ENCODE measurements at regions not wholly inside any gene's neighbourhood (a gene's known extent, or its start where the extent isn't known, plus 50 kb on each side); places are given as distances from the start of the nearest gene placed in this dataset.

DNA sequence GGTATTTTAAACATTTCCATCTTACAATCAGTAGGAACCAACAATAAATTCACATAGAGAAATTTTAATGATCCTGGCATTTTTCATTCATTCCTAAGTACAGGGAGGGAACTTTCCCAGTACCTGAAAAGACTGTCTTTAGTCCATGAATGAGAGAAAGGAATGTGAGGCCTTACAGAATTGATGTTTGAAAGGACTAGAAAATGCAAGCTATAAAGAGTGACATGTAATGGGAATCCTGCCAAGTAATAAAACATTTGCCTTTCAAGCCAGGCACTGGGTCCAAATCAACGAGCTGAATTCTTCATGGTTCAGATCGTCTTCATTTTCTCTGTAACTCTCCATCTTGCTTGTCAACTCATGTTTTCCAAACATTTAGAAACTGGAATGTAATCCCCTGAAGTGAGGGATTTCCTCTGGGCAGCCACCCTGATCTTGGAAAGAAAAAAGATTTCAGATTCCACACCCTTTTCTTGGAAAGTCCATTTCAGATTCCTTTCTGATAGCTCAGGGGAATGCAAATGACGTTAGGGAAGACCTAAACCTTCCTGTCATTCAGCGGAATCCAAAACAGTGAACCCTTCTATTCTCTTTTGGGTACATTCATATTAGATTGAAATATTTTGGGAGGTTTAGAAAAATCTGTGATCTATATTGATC, 315.8 kb downstream of the SH3GL2 start:
- DNase-seq: no peak

DNA sequence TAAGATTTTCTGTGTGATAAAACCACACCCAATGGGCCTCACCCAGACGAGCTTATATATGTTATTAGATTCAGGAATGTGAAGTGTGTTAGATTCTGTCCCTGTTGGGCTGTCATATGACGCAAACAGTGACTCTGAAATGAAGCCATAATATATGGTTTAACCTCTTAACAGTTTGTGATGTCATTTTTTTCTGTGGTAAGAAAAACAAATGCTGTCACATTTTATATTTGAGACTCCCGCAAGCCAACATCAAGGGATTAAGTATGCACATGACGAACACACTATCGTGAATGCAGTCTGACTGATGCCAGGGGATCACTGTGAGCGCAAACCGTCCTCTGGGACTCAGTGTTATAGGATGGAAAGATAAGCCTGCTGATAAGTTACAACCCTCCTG, 321.7 kb downstream of the SH3GL2 start:
- DNase-seq: no peak

DNA sequence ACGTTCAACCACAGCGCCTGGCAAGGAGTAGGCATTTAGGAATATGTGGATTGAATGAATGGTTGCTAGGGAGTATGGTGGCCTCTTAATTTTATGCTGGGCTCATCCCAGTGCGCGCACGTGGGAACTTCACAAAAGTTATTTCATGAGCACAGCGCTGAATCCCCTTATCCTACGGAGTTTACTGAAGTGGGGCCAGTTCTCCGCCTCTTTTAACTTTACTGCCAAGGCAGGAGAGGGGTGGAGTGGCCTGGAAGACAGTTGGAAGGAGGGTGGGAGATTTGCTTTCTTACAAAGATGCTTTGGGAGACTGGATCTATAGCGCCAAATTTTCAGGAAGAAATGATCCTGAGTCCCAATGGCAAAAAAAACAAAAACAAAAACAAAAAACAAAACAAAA, 326.5 kb downstream of the SH3GL2 start:
- DNase-seq: no peak

DNA sequence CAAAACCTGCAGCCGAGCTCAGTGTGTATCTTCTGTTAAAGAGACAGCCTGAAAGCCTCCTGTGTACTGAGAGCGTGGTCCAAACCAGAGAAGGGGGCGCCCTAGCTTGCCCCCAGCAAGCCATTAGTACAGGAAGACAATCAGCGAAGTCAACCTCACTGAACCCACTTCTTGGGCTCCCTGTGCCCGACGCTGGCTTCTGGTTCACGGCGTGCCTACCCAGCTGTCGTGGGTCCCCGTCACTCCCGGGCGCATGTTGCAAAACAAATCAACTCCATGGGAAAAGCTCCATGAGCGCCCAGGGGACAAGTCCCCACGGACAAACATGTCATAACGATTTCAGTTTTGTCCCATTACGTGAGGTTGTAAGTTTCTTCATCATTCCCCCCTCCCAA, 326.9 kb downstream of the SH3GL2 start:
- DNase-seq: no peak

DNA sequence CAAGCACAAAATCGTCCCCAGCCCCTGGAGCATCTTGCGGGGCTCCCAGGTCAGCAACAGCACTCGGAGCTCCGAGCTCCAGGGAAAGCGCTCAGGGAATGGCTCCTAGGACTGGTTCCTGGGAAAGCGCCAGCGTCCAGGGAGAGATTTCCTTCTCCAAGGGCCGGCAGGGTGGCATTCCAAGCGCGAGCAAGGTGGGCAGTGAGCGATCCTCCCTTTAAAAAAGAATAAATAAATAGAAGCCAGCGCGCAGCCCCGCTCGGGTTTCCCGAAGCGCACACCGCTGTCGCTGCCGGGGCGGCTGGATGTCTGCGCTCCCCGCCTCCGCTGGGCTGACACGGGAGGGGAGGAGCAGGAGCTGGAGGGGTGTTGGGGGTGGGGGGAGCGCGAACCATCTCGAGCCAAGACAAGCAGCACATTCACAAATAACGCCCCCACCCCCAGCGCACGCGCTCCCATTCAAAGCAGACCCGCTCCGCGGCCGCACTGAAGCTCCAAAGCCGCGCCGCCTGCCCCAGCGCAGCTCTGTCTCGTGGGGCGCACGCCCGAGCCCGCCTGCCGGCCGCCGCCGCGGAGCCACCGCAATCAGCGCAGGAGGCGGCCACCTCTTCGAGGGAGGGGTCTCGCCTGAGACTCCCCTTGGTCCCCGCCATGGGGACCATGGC, 327.4 kb downstream of the SH3GL2 start:
- DNase-seq: no peak

DNA sequence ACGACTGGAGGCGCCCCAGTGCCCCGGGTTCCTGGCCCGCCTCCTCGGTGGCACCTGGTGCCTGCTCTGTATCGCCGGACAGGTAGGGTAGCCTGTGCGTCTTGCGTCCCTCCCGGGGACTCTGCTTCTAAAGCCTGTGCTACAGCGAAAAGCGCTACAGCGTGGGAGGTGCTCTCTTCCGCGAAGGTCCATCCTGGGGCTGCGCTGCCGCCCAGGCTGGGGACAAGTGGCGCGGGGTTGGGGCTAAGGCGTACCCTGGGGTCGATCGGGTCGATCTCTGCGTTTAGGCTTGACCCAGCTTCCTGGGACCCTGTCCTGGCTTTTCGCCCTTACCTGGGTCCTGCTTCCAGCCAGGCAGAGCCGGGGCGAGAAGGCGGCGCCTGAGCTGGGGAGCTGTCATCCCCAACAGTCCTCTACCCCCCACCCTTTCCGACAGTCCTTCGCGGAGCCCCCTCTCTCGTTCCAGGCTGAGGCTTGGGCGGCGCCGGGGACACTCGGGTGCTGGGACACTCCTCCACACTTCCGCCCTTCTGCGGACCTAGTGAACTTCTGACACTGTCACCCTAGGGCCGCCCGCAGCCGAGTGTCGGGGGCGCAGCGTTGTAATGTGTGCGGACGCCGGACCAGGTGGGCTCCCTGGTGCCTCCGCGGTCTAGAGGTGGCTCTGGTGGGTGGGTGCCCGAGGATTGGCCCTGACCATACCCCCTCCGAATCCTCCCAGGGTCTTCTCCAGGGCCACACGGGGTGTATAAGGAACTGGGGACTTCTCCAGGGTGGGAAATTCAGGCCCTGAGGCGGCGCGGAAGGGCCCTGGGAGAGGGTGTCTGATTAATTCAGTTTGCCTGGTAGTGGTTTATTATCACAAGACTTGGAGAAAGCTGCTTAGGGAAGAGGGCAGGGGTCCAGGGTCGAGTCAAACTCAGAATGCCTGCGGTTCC, 328.2 kb downstream of the SH3GL2 start:
- no peak for DNase-seq

DNA sequence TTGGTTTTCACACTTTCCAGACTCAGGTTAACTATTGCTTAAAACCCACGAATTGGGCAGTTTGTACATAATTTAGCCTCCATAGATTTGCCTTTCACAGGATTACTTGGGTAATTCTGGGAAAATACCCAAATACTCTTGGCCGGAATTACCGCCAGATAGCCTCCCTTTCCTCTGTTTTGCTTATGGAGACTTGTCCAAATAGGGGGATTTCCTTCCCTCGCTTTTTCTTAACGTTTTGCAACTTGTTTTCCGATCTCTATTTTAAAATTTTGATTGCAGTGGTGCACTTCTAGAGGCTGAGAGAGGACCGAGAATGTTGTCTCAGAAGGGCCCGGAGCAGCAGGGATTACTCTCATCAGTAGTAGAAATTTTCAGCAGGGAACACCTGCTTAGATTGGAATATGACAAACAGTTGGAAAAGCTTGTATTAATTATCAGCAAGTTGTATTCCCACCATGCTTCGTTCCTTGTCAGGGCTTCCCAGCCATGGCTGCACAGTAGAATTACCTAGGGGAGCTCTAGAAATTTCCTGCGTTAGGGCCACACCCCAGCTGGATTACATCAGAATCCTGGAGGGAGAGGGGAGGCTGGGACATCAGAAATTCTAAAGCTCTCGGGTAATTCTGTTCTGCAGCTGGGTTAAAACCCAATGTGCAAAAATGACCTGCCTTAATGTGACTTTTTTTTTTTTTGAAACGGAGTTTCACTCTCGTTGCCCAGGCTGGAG, 329.1 kb downstream of the SH3GL2 start:
- no peak for DNase-seq

DNA sequence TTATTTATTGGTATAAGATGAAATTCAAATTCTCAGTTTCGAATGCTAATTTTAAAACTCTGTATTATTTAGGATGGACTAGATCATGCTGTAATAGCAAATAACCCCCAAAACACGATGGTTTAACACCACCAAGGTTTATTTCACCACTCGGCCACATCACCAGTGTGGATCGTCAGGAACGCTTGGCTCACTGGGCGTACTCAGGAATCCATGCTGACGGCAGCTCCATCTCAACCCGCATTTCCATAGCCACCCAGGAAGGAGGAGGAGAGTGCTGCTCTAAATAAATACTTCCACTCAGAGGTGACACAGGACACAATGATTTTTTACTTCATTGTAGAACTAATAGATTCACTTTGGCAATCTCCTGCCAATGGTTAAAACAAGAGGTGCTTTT, 347.4 kb downstream of the SH3GL2 start:
- DNase-seq: no peak

DNA sequence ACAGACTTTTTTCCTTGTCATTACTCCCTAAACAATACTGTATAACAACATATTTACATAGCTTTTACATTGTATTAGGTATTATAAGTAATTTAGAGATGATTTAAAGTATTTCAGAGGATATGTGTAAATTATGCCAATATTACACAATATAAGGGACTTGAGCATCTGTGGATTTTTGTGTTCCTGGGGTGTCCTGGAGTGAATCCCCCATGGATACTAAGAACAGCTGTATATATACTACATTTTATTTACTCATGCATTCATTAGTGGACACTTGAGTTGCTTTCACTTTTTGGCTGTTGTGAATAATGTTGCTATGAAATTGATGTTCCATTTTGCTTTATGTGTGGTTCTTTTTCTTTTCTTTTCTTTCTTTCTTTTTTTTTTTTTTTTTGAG, 348.8 kb downstream of the SH3GL2 start:
- no peak for DNase-seq

DNA sequence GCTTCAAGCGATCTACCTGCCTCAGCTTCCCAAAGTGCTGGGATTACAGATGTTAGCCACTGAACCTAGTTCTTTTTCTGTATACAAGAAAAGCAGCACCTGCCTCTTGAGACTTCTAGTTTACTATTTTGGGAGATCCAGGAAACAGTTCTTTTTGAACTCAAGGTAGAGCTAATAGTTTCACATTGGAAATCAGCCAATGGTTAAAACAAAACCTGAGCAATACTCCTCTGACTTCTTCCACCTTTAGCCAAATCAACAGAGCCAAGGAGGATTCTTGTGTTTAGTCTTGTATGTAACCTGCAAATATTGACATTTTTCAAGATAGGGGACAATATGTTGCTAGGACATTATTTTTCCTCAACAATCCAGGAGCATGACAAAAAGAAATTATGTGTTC, 349.4 kb downstream of the SH3GL2 start:
- no peak for DNase-seq

DNA sequence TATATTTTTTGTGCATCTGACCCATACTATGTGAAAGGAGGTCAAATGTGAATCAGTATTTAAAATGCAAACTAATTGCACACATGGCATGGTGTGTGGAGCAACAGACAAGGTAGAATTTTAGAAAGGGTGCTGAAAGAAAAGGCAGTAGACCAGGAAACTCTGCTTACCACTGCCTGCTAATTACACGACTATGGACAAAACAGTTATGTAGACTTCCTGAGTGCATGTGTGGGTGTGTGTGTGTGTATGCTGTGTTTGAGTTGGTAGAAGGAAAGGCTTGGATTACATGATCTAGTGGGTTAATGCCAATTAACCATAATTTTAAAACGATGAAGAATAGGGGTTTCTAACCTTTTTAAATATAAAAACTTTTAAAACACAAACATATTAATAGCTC, 349.9 kb downstream of the SH3GL2 start:
- no peak for DNase-seq

DNA sequence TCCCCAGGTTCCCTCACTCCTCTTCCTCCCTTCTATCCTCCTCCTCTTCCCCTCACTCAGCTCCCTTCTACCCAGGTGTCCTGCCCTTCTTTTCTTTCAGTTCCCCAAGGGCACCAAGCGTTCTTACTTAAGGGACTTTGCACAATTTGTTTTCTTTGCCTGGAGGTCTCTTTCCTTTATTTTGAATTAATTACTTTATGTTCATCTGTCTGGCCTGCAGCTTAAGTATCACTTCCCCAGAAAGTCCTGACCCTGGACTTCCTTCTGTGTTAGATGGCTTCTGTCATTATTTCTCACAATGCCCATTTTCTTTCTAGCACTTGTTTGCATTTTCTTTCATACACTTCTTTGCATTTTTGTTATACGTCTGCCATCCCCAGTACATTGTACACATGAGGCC, 350.6 kb downstream of the SH3GL2 start:
- DNase-seq: no peak

DNA sequence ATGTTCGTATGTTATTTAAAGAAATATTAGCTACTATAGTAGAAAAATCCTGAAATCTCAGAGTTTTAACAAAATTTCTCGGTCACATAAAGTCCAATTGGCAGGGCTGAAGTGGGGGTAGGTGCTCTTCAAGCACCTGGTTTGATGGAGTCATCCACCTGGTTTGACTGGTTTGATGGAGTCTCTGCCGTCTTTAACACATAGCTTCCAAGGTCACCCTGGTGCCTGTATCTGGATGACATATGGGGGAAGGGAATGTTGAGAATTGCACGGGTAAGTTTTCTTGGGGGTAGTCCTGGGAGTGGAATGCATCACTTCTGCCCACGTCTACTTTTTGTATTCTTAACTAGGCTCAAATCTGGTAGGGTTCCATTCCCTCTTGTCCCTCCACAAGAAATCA, 351.2 kb downstream of the SH3GL2 start:
- no peak for DNase-seq

DNA sequence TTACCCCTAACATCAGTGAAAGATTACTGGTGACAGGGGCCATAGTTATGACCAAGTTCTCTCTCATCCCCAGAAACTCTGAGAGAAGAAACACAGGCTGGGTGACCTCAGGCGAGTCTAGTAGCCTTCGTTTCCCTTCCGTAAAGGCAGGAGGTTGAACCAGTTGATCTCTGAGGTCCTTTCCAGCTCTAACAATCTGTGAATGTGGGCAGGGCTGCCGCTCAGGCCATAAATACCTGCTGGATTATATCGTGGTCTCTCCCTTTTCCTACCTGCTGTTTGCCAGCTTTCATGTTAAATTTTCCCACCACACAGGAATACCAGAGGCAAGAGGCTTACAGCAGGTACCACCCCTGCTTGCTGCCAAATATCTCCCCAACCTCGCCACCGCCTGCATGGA, 357.5 kb downstream of the SH3GL2 start:
- no peak for DNase-seq

DNA sequence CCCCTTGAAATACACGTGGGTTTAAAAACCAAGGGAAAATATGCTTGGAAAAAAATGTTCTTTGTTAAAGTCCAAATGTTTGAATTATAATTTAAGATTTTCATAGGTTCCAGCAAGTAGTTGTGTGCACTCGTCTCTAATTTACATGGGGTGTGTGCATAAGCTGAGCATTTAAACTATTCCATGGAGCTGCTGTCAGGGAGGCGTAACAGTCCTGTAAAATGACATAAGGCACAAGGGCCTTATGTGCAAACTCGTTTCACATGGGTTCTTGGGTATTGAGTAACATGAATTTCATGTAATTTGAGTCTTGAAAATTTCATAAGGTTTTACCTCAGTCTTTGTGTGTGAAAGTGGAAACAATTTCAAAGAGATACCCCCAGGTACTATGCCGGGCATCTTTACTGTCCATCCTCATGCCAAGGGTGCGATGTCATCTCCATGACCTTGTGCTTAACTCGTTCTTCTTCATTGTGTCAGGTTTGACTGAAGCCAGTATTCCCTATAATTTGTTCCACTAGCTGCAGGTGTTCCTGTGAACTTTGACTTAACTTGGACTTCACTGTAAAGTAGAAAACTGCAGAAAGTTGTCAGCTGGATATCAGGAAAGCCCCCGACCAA, 359.3 kb downstream of the SH3GL2 start:
- no peak for DNase-seq

DNA sequence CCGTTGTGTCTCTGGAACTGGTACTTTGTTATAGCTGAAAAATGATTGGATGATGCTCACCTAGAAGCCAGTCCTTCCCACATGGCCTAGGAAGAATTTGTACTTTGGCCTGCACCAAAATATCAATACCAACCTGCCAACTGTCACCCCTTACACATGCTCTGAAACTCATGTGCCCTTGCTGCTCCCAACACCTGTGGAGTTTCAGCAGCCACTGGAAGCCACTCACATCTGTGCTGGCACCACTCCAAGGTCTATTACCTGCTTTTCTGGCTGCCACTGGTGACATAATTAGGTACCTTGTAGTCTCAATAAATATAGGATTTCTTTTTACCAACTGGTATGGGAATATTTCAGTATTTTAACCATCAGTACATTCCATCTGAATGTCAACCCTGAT, 363.6 kb downstream of the SH3GL2 start:
- no peak for DNase-seq

DNA sequence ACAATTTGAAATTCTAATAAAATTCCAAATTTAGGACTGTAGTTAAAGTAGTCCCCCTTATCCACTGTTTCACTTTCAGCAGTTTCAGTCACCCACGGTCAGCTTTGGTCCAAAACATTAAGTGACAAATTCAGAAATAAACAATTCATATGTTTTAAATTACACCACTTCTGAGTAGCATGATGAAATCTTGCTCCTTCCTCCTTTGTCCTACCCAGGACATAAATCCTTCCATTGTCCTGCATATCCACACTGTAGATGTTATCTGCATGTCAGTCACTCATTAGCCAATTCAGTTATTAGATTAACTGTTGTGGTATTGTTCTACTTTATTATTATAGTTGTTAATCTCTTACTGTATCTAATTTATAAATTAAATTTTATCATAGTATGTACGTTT, 376.5 kb downstream of the SH3GL2 start:
- no peak for DNase-seq

DNA sequence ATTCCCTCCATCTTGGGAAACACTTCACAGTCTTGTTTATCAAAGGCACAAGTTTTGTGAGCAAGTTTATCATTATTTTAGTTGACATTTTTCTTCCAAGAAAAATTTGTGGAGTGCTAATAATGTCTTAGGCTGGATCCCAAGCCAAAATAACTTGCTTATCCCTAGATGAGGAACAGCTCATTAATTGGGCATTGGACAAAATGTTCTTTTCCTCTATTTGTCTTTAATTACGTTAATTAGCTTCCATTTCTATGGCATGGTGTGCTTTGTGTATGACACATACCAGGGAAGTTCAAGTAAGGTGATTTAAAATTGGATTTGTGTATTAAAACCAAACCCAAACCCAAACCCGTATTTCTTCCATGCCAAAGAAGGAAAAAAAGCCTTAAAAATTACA, 379.5 kb downstream of the SH3GL2 start:
- no peak for DNase-seq

DNA sequence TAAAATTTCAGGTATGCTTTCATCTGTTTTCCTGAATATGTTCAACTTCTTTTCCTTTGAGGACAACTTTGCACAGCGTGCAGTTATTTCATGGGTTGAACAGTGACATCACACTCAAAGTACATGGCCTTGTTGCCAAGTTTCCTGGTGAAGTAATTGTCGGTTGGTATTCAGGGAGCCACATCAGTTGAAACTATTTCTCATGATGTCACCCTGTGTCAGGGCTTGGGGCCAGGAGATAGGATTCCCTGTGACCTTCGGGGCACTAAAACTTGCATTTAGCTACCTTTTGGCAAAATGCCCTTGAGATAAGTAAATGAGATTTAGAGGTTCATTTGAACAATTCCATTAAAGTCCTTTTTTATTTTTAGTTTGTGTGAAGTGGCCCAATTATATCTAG, 383.9 kb downstream of the SH3GL2 start:
- DNase-seq: no peak

DNA sequence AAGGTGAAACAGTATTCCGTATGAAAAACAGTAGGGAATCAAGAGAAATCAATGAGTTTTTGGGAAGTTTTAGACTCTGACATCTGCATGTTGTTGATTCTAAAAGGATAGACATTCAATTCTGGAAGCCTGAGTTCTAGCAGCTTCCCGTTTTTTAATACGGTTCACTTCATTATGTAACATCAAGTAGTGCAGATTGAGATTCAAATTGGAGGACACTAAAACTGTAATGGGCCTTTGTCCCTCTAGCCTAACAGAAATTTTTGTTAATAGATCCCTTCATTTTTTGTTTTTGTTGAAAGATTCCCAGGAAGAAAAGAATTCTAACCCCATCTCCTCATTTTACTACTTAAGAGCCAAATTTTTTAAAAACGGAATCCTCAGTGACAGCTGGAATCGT, 384.6 kb downstream of the SH3GL2 start:
- DNase-seq: no peak

DNA sequence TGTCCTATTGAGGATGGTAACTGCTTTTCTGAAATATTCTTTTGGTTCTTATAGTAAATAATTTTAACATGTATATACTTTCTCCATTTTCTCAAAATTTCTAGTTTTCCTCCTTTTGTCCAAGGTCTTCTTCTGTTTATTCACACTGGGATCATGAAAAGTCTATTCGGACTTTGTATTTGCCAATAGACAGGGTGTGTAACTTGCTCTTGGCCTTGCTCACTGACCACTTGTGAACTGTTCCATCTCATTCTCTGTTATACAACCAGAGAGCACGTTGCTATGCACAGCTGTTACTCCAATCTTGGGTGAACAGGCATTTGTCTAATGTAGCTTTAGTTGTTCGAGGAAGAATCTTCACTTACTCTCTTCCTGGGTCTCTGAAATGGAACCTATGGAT, 388.9 kb downstream of the SH3GL2 start:
- DNase-seq: no peak

DNA sequence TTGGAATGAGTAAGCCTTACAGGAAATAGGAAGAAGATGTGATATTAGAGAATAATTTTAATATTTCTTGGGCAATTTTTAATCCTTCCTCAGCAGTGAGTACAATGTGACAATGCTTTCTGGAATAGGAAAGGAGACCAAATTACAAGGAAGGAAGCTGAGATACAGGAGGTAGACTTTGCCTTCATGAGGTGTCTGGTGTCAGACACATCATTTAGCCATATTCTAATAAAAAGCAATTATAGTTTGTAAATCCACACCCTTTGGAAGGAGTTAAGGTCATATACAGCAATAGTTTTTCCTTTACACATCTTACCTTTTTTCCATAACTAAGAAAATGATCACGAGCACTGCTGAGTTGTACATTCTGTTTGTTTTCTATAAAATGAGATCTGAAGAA, 390.4 kb downstream of the SH3GL2 start:
- no peak for DNase-seq

DNA sequence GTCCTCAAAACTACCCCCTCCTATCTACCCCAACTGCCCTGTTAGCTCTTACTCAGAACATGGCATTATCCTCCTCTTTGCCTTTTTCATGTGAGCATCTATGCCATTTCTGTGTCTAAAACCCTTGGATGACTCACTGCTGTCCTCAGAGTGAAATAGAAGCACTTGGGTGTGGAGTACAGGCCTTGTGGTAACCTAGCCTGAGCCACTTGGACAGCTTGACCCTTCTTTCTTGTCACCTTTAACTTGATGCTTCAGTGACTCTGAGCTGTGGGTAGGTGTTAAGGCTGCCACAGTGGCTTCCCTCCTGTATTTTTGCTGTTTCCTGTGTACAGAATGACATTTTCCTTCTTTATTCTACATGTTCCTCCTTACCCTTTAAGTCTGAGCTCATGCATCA, 391.4 kb downstream of the SH3GL2 start:
- no peak for DNase-seq

All from CD4-positive, alpha-beta T cell treated with Interleukin-1 beta for 1 hour (primary cell).